ENCODE measurements at regions not wholly inside any gene's neighbourhood (a gene's known extent, or its start where the extent isn't known, plus 50 kb on each side); places are given as distances from the start of the nearest gene placed in this dataset.
A peak's percentile ranks its signal among the peaks of the same experiment; 100 is the strongest.
"Not testable (repeated sequence)": the region's sequence is repeated elsewhere in the genome, so short reads cannot be mapped to it uniquely, and the experiment has no call there.

DNA sequence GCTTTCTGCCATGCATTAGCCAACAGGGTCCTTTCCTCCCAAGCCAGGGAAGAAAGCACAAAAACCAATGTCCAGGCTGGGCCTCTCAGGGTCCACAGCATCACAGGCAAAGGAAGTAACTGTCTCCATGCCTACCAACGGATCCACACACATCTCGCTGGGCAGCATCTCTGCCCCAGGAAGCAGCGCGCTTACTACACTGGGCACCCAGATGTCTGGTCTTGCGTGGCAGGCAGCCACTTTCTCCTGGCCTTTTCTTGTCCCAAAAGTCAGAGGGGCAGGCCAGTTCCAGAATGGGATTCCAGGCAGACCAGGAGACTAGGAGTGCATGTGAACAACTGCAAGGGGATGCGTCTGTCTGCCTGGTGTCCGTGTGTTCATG, 153.3 kb upstream of the PLGLB2 start:
- not testable (repeated sequence) for H3K27me3 Mint-ChIP-seq (ENCODE audit: low read depth); H3K36me3 Mint-ChIP-seq; H3K4me3 Mint-ChIP-seq; H3K9me3 Mint-ChIP-seq; DNase-seq (ENCODE audit: low spot score in 2 of 2, unreplicated experiment in 2 of 2)
- Mint-ChIP-seq H3K4me1 (peaks cover 11% of the 10 kb centered on the region), H3K27ac (peak overlapping the region; percentile 75)

DNA sequence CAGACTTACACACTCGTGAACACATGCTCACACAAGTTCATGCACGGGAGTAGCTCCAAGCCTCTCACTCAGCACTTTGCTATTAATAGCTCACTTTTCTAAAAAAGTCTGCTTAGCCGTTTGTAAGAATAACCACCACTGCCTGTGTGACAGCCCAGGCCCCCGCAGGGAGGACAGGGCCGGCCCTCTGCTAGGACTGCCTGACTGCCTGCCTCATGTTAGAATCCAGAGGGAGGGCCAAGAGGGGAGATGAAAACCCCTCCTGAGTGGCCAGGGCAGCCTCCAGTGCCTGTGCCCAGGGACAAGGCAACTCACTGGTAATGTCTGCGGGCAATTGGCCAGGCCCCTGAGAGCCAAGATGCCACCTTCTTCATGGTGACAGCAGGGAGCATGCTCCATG, 152.9 kb upstream of the PLGLB2 start:
- H3K4me3 Mint-ChIP-seq; DNase-seq (ENCODE audit: low spot score in 2 of 2, unreplicated experiment in 2 of 2): not testable (repeated sequence)

DNA sequence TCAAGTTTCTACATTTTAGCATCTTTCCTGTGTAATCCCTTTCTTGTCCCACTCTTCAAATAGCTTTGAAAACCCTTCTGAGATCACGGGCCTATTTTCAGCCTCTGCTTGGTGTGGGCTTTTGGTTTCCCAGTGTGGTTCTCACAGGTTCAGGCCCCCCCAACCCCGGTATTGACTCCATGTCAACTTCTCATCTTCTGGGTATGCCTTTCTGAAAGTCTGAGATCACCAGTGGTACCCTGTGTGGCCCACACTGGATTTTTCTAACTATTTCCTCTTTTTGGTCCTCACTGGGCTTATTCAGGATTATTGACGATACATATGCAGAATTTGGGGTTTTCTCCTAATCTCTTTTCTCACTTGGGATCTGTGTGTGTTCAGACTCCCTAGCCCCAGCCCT, 146.9 kb upstream of the PLGLB2 start:
- not testable (repeated sequence) for H3K4me1 Mint-ChIP-seq, H3K9me3 Mint-ChIP-seq

More for the DNA sequence above, 152.9 kb upstream of the PLGLB2 start:
- H3K36me3 Mint-ChIP-seq; H3K27me3 Mint-ChIP-seq (ENCODE audit: low read depth); H3K9me3 Mint-ChIP-seq: not testable (repeated sequence)
- peaks cover 11% of the 10 kb centered on the region for H3K4me1 Mint-ChIP-seq
- peak overlapping the region; percentile 75 for H3K27ac Mint-ChIP-seq

DNA sequence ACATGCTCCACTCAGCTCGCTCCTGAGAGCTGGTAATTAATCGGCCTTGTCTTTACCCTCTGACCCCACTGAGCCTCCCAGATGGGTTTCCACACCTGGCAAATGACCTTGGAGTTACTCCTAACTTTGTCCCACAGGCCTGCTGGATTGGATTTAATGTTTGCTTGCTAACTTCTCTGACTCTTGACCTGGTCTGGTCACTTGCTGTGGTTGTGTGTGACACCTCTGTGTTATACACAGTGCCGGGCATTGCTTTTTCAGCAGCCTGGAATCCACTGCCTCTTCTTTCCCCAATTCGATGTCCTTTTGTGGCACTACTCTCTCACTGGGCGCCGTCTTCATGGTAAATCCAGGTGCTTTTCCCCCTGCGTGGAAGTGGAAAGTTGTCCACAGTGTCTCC, 145.8 kb upstream of the PLGLB2 start:
- not testable (repeated sequence) for H3K4me1 Mint-ChIP-seq; H3K9me3 Mint-ChIP-seq; H3K27me3 Mint-ChIP-seq (ENCODE audit: low read depth); H3K27ac Mint-ChIP-seq; DNase-seq (ENCODE audit: low spot score in 2 of 2, unreplicated experiment in 2 of 2); H3K36me3 Mint-ChIP-seq; H3K4me3 Mint-ChIP-seq

More for the DNA sequence above, 146.9 kb upstream of the PLGLB2 start:
- H3K4me3 Mint-ChIP-seq; DNase-seq (ENCODE audit: low spot score in 2 of 2, unreplicated experiment in 2 of 2); H3K27me3 Mint-ChIP-seq (ENCODE audit: low read depth); H3K27ac Mint-ChIP-seq; H3K36me3 Mint-ChIP-seq: not testable (repeated sequence)

DNA sequence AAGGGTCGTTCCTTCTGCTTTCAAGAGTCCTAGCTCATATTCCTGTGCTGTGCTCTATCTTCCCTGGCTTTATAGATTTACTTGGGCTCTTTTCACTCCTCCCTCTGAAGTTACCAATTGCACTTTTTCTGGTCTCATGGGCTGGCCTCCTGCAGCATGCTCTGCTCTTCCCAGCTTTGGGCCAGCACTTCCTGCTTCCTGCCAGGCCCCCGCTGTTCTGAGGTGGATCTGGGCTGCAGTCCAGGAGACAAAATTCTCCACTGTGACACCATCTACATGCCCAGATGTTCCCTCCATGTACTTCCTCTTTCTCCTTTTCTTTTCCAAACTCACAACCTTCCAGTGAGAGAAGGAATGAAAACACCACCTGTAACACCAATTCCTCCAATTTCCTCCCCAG, 145.2 kb upstream of the PLGLB2 start:
- H3K4me3 Mint-ChIP-seq; H3K9me3 Mint-ChIP-seq; H3K4me1 Mint-ChIP-seq; H3K27ac Mint-ChIP-seq; H3K36me3 Mint-ChIP-seq; DNase-seq (ENCODE audit: low spot score in 2 of 2, unreplicated experiment in 2 of 2); H3K27me3 Mint-ChIP-seq (ENCODE audit: low read depth): not testable (repeated sequence)

DNA sequence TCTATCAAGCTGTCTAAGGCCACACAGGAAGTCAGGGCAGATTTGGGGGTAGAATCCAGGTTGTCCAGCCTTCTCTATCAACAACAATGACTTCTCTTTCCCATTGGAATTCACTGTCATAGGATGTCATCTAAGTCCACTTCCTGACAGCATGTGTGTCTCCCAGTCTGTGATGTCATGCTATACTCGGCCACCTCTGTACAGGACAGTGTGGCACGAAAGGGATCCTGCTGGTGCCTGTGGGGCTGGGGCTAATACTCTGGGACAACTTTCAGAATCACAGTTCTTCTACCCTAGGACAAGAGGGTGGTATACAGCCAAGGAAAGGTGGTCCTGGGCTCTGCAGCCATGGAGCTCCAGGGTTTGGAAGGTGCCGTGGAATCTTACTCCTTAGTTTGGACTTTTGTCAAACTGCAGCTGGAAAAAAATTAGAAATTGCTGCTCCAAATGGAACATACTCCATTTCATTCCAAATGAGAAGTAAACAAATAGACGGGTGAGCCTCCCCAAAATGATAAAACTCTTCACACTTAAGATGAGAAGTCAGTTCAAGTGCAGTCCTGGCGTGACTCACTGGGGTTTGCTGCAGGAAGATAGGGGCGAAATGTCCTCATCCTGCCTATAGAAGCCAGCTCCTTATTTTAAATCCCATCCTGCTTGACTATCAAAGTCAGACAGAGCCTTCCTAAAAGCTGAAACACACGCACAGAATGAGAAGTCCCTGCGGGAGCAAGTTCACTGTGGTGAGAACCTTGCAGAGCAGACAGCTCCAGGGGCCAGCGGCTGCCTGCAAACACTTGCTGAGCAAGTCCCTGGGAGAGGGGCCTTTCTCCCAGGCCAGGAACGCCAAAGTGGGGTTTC, 144.2 kb upstream of the PLGLB2 start:
- not testable (repeated sequence) for H3K4me3 Mint-ChIP-seq; H3K27ac Mint-ChIP-seq; H3K36me3 Mint-ChIP-seq; H3K4me1 Mint-ChIP-seq; DNase-seq (ENCODE audit: low spot score in 2 of 2, unreplicated experiment in 2 of 2); H3K9me3 Mint-ChIP-seq; H3K27me3 Mint-ChIP-seq (ENCODE audit: low read depth)

DNA sequence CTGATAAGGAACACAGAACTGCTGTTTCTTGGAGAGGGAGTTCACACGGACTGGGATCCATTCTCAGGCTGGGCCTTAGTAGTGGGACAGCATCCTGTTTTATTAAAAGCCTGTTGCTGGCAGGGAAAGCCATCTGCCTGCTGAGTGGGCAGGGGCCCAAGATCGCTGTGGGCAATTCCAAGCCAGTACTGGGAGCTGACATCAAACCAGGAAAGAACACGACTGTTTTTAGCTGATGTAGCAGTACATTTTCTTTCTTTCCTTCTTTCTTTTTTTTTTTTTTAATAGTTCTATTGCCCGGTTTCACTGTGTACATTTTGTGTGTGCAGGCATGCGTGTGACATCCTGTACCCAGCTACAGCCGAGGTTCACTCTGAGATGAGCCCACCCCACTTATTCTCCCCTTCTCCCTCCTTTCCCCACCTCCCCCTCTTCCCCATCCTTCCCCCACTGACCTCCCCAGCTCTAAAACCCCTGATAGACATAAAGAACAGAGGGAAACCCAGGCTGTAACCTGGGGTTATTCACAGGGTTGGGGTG, 143.5 kb upstream of the PLGLB2 start:
- H3K4me3 Mint-ChIP-seq; H3K9me3 Mint-ChIP-seq; H3K27me3 Mint-ChIP-seq (ENCODE audit: low read depth); H3K27ac Mint-ChIP-seq; H3K4me1 Mint-ChIP-seq; DNase-seq (ENCODE audit: low spot score in 2 of 2, unreplicated experiment in 2 of 2); H3K36me3 Mint-ChIP-seq: not testable (repeated sequence)

DNA sequence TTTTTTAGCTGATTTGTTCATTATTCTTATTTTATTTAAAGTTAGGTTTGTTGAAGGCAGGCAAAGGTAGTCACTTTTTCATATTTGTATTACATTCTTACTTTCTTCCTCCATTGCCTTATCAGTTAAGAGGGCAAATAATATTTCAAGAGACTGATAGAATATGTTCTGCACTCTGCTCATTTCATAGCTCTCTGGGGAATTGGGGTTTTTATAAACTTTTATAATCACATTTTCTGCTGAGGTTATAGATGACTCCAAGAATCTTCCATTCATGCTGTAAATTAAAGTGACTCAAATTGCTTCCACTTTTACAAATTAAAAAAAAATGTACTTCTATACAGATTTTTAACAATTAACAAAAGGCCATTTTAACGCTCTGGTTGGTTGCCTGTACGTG, 142.9 kb upstream of the PLGLB2 start:
- H3K4me1 Mint-ChIP-seq; DNase-seq (ENCODE audit: low spot score in 2 of 2, unreplicated experiment in 2 of 2); H3K9me3 Mint-ChIP-seq; H3K27me3 Mint-ChIP-seq (ENCODE audit: low read depth); H3K4me3 Mint-ChIP-seq; H3K36me3 Mint-ChIP-seq; H3K27ac Mint-ChIP-seq: not testable (repeated sequence)

DNA sequence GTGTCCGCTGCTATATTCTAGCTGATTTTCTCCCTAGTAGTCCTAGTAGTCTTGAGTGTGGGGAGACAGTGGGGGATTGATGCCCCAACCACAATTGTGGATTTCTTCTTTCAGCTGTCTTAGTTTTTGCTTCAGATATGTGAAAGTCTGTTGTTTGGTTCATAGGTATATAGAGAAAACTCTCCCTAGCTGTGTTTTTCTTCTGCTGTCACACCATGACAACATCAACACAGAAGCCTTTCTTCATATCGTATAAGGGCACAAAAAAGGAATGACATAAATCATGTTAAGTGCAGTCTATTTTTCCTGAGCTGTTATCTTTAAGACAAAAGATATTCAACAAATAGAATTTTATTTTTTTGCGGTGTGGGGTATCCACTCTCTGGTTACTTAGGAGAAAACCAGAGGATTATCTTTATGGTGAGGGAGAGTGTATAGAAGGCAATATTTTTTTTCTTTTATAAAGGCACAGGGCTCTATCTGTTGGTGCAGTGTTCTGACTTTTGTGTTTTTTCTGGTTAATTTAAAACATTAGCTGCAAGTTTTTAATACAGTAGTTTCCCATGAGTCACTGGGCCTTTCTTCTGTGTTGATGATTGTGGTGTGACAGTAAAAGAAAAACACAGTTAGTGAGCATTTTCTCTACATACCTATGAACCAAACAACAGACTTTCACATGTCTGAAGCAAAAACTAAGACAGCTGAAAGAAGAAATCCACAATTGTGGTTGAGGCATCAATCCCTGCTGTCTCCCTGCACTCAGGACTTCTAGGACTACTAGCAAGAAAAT, 139.3 kb upstream of the PLGLB2 start:
- not testable (repeated sequence) for H3K36me3 Mint-ChIP-seq; H3K4me3 Mint-ChIP-seq; H3K27ac Mint-ChIP-seq; DNase-seq (ENCODE audit: low spot score in 2 of 2, unreplicated experiment in 2 of 2); H3K27me3 Mint-ChIP-seq (ENCODE audit: low read depth); H3K9me3 Mint-ChIP-seq; H3K4me1 Mint-ChIP-seq

DNA sequence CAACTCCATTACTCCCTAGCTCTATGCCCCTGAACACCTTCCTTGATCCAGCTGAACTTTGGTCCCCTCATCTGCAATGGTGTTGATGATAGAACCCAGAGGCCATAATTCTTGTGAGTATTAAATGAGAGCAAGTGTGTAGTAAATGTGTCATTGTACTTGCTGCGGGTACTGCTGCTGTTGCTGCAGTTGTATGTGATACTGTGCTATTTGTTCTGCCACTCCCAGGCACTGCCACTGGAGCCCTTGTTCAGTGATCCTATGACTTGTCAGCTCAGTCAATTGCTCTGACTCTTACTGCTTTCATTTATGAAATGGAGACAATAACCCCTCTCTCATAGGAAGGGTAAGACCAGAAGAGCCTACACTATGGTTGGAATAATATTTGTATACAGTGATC, 136.9 kb upstream of the PLGLB2 start:
- not testable (repeated sequence) for H3K27ac Mint-ChIP-seq; H3K4me1 Mint-ChIP-seq; DNase-seq (ENCODE audit: low spot score in 2 of 2, unreplicated experiment in 2 of 2); H3K9me3 Mint-ChIP-seq; H3K4me3 Mint-ChIP-seq; H3K36me3 Mint-ChIP-seq; H3K27me3 Mint-ChIP-seq (ENCODE audit: low read depth)

DNA sequence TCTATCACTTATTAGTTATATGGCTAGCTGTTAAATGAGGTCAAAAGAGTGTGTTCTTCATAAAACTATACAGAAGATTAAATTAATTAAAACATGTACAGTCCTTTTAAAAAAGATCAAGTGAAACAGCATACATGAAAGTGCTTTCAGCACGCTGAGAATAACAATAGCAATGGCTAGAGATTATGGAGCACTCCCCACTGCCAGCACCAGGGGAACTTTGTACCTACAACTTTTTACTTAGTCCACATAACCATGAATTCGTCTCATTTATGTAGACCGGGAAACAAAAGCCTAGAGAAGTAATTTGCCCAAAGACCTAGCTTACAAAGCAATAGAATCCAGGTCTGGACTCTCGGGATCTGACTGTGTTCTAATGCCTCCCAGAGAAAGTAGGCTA, 136.5 kb upstream of the PLGLB2 start:
- H3K4me3 Mint-ChIP-seq; H3K27me3 Mint-ChIP-seq (ENCODE audit: low read depth); H3K9me3 Mint-ChIP-seq; H3K27ac Mint-ChIP-seq; H3K4me1 Mint-ChIP-seq; H3K36me3 Mint-ChIP-seq; DNase-seq (ENCODE audit: low spot score in 2 of 2, unreplicated experiment in 2 of 2): not testable (repeated sequence)

DNA sequence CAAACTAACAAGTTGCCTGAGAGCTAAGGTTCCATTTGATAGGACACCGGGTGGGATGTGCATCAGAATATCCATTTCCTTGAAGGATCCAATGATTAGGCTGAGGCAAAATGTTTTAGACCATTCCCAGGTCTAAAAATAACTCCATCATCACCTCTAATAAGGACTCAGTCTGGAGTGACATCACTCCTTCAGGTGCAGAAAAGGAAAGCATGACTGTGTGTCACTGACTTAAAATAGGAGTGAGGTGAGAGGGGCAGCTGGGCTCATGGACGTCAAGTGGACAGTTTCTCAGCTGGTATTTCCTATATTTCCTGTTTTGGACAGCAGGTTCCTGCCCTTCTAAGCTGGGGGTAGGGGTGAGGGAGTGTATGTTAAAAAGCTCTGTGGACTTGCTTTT, 135.9 kb upstream of the PLGLB2 start:
- H3K36me3 Mint-ChIP-seq; H3K9me3 Mint-ChIP-seq; H3K27me3 Mint-ChIP-seq (ENCODE audit: low read depth); H3K4me1 Mint-ChIP-seq; H3K4me3 Mint-ChIP-seq; DNase-seq (ENCODE audit: low spot score in 2 of 2, unreplicated experiment in 2 of 2); H3K27ac Mint-ChIP-seq: not testable (repeated sequence)

DNA sequence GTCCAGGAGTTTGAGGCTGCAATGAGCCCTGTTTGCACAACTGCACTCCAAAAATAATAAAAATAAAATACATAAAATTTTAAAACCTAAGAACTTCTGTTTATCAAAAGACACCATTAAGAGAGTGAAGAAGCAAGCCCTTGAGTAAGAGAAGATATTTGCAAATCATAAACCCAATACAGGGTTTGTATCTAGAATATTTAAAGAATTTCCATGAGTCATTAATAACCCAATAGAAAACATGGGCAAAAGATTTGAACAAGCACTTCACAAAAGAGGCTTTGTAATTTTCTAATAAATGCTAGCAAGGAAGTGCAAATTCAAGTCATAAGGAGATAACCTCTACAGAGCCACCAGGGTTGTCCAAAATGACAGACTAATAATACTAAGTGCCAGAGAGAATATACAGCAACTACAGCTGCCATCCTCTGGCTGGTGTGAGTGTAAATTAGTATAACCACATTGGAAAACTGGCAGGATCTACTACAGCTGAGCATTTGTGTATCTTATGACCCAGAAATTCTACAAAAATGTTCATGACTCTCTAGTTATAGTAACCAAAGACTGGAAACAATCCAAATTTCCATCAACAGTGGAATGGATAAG, 133.0 kb upstream of the PLGLB2 start:
- not testable (repeated sequence) for H3K4me3 Mint-ChIP-seq; H3K36me3 Mint-ChIP-seq; H3K9me3 Mint-ChIP-seq; H3K27ac Mint-ChIP-seq; H3K27me3 Mint-ChIP-seq (ENCODE audit: low read depth); H3K4me1 Mint-ChIP-seq; DNase-seq (ENCODE audit: low spot score in 2 of 2, unreplicated experiment in 2 of 2)

DNA sequence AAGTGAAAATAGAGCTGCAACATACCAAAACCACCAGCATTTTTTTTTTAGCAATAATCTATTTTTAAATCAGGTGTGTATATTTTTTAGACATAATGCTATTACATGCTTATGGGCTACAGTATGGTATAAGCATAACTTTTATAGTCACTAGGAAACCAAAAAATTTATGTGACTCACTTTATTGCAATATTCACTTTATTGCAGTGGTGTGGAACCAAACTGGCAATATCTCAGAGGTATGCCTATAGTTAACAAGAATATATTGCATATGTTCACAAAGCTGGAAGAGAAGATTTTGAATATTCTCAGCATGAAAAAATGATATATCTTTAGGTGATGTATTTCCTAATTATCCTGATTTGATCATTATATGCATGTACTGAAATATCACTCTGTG, 128.8 kb upstream of the PLGLB2 start:
- DNase-seq (ENCODE audit: low spot score in 2 of 2, unreplicated experiment in 2 of 2); H3K9me3 Mint-ChIP-seq; H3K4me3 Mint-ChIP-seq; H3K36me3 Mint-ChIP-seq; H3K27me3 Mint-ChIP-seq (ENCODE audit: low read depth); H3K27ac Mint-ChIP-seq; H3K4me1 Mint-ChIP-seq: not testable (repeated sequence)
